Femur (tissue), 1 donor: ENCODE measurements at regions not wholly inside any gene's neighbourhood (a gene's known extent, or its start where the extent isn't known, plus 50 kb on each side); places are given as distances from the start of the nearest gene placed in this dataset.
"Not testable (repeated sequence)": the region's sequence is repeated elsewhere in the genome, so short reads cannot be mapped to it uniquely, and the experiment has no call there.

Experiments used
- DNase-seq: peaks from one replicate; pipeline ENCODE4 v3.0.0-alpha.2; 2017

- no peak for DNase-seq
Observed at GRCh38 chr15:35697549-35698299, 151.8 kb upstream of the DPH6 start.

- DNase-seq: no peak
Observed at GRCh38 chr15:35698331-35698730, 152.4 kb upstream of the DPH6 start.

GRCh38 chr15:35698966-35699575 lies 153.1 kb upstream of the DPH6 start:
- DNase-seq: no peak

- not testable (repeated sequence) for DNase-seq
Observed at GRCh38 chr15:35700091-35700593, 154.2 kb upstream of the DPH6 start.

- no peak for DNase-seq
Observed at GRCh38 chr15:35701402-35702046, 155.6 kb upstream of the DPH6 start.

GRCh38 chr15:35702946-35703495 lies 157.1 kb upstream of the DPH6 start:
- DNase-seq: no peak

- no peak for DNase-seq
Observed at GRCh38 chr15:35705030-35705883, 159.3 kb upstream of the DPH6 start.

- no peak for DNase-seq
Observed at GRCh38 chr15:35705884-35706585, 160.1 kb upstream of the DPH6 start.

GRCh38 chr15:35712956-35713355 lies 167.0 kb upstream of the DPH6 start:
- no peak for DNase-seq

GRCh38 chr15:35713733-35714132 lies 167.8 kb upstream of the DPH6 start:
- no peak for DNase-seq

GRCh38 chr15:35717721-35718120 lies 171.8 kb upstream of the DPH6 start:
- DNase-seq: no peak

GRCh38 chr15:35720019-35720418 lies 174.1 kb upstream of the DPH6 start:
- no peak for DNase-seq

GRCh38 chr15:35720984-35721383 lies 175.0 kb upstream of the DPH6 start:
- no peak for DNase-seq

GRCh38 chr15:35721751-35722150 lies 175.8 kb upstream of the DPH6 start:
- no peak for DNase-seq

- no peak for DNase-seq
Observed at GRCh38 chr15:35722501-35722900, 176.5 kb upstream of the DPH6 start.

GRCh38 chr15:35723120-35723847 lies 177.3 kb upstream of the DPH6 start:
- DNase-seq: no peak

GRCh38 chr15:35723852-35724251 lies 177.9 kb upstream of the DPH6 start:
- DNase-seq: no peak

GRCh38 chr15:35724626-35725025 lies 178.7 kb upstream of the DPH6 start:
- DNase-seq: no peak

- no peak for DNase-seq
Observed at GRCh38 chr15:35725353-35725752, 179.4 kb upstream of the DPH6 start.

GRCh38 chr15:35727627-35728026 lies 181.7 kb upstream of the DPH6 start:
- no peak for DNase-seq

GRCh38 chr15:35728219-35728940 lies 182.4 kb upstream of the DPH6 start:
- no peak for DNase-seq
